GM21515 (cell line): ENCODE measurements at regions not wholly inside any gene's neighbourhood (a gene's known extent, or its start where the extent isn't known, plus 50 kb on each side); places are given as distances from the start of the nearest gene placed in this dataset.
"Not testable (repeated sequence)": the region's sequence is repeated elsewhere in the genome, so short reads cannot be mapped to it uniquely, and the experiment has no call there.

Experiments
- ATAC-seq: cut with Tn5 transposase; IDR thresholded peaks from one replicate; pipeline ENCODE4 v1.9.1; 2021; ENCODE audit not compliant: unreplicated experiment

DNA sequence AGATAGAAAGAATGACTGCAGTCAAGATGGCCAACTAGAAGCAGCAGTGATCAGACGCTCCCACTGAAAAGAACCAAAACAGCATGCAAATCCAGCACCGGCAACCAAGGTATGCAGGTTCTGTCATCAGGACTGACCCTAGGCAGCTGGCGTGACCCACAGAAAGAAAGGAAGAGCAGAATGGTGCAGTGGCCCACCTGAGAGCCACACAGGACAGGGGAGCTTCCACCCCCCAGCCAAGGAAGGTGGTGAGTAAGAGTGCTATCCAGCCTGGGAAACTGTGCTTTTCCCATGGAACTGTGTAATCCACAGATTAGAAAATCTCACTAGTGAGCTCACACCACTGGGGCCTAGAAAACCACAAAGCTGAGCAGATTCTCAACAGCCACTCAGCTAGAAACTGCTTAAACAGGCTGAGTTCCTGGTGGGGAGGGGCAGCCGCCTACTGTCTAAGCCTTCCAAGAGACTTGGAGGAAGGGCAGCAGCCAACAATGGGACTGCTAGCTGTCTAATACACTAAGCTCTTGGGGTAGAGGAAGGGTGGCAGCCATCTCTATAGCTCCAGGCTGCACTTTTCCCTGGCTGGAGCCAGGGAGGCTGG is 127.9 kb downstream of the EVA1A start:
- peak; percentile 86 for ATAC-seq

DNA sequence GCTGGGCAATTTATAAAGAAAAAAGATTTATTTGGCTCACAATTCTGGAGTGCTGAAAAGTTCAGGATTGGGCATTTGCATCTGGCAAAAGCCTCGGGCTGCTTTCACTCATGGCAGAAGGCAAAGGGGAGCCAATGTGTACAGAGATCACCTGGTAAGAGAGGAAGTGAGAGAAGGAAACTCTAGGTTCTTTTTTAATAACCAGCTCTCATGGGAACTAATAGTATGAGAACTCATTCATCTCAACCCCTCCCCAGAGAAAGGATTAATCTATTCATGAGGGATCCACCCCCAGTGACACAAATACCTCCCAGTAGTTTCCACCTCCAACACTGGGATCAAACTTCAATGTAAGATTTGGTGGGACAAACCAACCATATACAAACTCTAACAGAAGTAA is 129.0 kb downstream of the EVA1A start:
- peak; percentile 67 for ATAC-seq

DNA sequence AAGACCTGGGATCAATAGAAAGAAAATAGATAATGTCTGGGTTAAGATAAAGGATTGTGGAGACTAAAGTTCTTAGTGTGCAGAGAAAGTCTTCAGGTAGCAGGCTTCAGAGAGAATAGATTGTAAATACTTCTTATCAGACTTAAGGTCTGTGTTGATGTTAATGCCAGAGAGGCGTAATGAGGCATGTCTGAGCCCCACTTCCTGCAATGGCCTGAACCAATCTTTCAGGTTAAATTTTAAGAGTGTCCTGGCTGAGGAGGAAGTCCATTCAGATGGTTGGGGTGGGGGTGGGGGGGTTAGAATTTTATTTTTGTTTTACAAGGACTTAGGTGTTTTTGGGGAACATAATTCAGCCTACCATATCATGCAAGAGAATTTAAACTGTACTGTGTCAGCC is 129.5 kb downstream of the EVA1A start:
- ATAC-seq = no peak

DNA sequence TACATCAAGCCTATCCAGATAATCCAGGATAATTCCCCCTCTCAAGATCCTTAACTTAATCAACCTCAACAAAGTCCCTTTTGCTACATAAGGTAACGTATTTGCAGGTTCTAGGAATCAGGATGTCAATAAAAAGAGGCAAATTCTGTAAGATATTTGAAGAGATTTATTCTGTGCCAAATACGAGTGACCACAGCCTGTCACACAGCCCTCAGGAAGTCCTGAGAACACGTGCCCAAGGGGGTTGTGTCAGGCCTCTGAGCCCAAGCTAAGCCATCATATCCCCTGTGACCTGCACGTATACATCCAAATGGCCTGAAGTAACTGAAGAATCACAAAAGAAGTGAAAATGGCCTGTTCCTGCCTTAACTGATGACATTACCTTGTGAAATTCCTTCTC is 130.3 kb downstream of the EVA1A start:
- ATAC-seq = not testable (repeated sequence)

DNA sequence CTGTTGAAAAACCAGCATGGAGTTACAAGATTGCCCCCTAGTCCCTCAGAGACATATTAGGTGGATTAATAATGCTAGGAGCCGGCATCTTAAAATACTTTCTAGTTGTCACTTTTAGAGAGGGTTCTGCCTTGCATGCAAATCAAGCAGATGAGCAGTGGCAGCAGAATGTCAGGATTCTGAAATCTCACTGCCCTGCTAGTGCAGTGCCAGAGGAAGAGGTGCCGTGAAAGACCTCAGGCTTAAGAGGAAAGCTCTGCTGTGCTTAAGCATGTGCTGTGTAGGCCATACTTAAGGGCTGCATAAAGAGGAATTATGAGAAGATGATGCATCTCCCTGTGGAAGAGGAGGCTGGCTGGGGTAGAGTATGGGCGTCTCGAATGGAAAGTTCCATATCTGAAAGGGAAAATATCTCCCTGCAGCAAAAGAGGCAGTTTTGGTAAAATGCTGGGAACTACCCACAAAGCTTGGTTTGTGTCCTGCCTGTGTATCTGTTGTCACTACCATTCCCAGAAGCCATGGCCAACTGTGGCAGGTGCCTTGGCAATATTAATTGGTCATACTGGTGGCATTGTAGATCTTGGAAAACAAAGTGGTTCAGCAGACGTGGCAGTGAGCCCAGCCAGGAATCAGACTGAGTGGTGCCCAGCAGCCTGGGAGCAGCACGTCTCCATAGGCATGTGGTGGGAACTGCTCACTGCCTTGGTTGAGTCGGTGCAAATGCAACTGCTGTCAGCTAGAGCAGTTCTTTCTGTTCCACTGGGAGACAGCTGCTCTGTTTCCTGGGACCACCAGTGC is 131.9 kb downstream of the EVA1A start:
- ATAC-seq = no peak

DNA sequence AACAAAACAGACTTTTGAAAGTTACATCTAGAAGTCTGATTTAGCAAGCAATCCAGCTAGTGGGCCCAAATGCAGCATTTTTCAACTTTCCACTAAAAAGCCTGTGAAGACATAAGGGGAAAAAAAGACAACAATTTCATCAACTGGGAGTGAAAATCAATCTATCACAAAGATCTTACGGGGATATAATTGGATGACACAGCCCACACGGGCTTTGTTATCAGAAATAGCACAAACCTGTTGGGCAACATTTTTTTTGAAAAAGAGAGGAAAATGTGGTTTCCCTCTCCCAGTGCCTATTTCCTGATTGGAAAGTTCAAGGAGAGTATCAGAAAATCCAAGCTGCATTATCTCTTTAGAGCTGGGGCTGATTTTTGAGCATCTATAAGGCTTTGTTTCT is 132.7 kb downstream of the EVA1A start:
- ATAC-seq = no peak

DNA sequence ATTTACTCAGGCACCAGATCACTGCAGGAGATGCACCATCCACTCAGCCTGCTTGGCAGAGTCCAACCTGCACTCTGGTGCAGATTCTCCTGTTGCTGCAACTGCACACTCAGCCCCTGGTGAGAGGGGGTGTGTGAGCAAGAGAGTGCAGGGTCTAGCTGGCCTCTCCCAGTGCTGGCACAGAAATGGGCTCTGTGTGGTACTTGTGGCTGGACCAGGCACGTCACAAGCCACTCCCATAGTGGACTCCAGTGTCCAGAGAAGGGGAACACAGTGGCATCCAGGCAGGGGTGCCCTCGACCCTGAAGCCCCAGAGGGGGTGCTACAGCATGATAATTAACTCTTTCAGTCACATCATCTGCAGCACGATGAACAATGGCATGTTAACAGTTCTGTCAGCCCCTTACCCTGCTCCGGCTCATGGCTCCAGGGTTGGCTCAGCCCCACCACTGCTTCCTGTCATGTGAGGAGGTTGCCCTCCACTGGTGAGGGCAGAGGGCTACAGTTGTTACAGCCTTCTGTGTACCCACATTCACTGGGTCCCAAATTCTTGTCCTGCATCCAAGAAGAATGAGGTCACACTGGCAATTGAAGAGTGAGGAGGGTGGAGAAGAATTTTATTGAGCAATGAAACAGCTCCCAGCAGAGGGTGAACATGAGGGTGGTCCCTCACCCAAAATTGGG is 135.7 kb downstream of the EVA1A start:
- no peak for ATAC-seq

DNA sequence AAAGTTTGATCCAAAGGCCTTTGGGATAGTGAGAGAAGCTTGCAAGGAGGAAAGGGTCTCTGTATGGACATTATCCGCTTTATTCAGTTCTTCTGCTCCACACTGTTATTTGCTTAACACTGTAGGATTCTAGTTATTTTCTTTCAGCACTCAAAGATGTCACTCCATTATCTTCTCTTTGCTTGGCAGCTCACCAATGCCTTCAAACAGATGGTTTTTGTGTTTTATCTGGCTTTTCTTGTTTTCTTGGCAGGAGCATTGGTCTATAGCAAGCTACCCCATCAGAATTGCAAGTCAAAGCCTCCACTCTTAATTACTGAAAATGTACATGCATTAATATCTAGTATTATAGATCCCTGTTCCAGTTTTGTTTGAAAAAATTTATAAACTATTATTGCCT is 138.8 kb downstream of the EVA1A start:
- ATAC-seq = no peak

DNA sequence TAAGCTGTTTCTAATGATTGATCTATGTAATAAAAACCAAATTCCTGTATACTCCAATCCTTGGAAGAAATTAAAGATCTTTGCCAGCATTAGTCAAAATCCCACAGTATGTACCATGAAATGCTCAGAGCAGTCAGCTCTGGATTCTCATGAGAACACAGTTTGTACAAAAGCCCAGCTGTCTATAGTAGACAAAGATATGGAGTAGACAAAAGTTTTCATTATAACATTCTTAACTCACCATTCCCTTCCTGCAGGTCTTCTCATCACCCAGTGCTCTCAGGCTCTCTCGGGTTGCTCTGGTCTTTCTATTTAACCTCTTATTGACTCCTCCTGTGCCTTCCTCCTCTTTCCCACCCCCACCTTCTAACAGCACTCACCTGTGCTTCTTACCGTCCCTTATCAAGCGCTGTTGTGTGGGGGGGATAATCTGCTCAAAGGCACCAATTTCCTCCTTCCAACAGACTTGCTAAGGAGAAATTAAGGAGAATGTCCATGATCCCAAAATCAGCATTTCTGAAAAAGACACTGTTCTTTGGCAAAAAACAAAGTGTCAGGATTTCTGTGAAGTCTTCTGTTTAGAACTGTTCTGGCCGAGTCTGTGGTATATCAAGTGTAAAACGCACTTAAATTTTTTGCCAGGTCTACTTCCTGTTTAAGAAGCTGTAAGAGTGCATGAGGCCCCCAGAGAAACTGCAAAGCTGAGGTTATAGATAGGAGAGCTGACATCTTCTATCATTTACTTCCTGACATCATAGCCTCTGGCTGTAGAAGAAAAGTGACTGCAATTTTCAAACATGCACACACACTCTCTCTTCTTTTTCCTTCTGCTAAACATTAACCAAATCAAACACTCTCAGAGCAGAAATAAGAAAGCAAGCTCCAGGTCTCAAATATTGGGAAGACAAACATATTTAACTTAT is 144.1 kb downstream of the EVA1A start:
- ATAC-seq = no peak

DNA sequence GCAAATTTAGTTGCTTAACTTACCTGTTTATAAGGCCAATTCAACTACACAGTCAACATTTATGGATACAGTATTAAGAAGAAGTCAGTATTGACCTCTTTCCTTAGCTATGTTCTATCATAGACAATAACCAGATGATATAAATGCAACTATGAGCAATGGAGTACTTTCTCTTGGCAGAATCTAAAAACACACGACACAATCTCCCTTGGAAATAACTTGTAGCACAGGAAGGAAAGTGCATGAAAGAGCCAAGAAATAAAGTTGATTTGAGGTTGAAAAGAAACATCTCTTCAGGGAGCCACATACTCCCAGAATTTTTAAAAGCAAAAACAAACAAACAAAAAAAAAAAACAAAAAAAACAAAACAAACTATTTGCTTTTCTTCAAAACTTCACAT is 145.0 kb downstream of the EVA1A start:
- no peak for ATAC-seq

DNA sequence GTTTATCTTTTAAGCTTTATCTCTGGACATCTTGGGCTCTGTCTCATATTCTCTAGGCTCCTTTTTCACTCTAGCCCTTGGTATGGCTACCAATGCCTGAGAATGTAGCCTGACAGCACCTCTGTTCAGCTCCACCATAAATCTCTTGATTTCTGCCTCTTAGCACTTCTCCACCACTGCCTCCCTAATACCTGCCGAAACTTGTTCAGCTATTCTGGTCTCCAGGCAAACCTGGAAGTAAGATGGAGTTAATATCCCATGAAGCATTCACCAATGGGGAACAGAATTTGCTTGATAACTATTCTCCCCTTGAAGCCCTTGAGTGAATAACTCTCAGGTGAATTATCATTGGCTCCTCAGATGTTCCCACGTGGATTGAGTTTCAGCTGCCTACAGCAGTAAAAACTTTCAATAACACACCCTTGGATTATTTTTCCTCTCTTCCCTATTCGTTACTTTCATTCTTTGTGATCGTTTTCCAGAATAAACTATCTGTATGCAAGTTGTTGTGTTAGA is 145.6 kb downstream of the EVA1A start:
- no peak for ATAC-seq

DNA sequence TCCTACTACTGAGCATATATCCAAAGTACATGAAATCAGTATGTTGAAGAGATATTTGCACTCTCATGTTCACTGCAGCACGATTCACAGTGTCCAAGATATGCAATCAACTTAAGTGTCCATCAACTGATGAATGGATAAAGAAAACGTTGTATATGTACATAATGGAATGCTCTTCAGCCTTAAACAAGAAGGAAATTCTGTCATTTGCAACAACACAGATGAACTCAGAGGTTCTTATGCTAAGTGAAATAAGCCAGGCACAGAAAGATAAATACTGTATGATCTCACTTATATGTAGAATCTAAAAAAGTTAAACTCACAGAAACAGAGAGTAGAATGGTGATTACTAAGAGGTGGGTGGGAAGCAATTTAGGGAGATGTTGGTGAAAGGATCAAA is 149.2 kb downstream of the EVA1A start:
- ATAC-seq = no peak

DNA sequence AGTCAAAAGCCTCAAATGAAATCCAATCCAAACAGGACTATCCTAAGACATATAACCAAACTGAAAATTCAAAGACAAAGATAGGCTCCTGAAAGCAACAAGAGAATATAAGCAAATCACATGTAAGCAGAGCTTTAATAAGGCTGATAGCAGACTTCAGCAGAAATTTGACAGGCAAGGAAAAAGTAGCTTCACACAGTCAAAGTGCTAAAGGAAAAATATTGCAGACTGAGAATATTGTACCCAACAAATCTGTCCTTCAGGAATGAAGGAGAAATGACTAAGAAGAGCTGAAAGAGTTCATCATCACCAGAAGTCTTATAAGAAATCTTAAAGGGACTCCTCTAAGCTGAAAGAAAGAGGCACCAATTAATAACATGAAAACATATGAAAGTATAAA is 150.0 kb downstream of the EVA1A start:
- ATAC-seq = no peak

DNA sequence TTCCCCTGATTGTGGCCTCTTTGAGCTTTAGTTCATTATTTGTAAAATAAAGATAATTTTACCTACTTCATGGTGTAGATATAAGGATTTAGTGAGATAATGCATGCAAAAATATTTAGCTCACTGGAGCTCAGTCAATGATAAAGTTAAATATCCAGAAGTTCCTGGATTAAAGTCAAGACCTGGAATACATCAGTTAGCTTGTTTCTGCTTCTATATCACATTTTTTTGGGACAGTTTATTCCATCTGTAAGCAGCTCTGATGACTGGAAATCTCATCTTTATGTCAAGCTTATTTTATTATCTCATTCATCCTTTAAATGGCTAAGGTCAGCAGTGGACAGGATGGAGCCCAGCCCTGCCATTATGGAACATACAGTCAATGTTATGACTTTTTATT is 152.0 kb downstream of the EVA1A start:
- no peak for ATAC-seq

DNA sequence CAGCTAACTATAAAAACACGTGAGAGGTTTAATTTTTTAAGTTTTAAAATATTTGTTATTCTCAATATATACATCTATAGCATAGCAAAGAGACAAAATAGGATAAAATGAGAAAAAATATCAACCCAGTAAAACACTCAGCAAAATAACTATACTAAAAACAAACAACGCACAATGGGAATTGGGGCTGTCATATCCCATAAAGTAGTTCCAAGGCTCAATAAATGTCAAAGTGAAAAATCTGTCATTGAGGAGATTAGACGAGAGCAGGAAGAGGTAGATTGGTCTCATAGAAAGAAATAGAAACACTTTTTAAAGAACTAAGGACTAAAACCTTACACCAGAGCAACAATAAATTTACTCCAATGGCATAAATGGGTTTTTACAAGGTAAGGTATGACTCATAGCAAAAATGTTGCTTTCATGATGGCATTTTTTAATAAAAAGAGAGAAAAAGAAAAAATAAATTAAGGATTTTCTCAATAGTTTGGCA is 153.7 kb downstream of the EVA1A start:
- no peak for ATAC-seq

DNA sequence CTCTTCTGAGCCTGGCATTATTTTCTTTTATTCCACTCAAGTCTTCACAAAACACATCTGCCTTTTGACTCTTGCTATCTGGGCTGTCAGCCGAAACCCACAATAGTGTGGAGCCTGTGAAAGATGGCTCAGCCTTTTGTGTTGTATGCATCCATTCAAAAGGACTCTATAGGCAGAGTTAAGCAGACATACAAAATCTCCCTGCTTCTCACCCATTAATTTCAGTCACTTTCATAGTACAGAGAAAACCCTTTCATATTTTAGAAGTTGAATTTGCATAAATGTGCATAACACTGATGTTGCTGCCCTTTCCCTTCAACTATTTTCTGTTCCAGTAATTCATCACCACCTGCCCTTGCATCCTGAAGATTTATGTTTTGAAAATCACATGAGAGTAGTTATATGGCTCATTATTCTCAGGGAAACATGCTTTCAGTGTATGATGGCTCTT is 154.6 kb downstream of the EVA1A start:
- no peak for ATAC-seq

DNA sequence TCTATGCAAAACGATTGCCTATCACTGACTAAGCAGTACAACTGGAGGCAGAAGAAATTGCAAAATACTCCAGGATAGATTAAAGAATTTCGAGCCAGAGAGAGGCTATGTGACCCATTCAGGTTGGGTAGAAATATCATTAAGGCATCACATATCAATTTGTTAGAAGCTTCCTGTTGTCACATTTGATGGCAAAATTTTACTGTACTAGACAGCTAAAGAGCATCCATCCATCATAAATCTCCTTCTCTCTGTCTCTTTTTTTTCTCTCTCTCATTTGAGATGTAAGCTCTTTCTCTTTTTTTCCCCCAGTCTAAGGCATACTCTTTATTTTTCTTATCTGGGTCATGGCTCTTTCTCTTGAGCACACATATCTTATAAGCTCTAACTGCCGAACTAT is 155.7 kb downstream of the EVA1A start:
- ATAC-seq = no peak

DNA sequence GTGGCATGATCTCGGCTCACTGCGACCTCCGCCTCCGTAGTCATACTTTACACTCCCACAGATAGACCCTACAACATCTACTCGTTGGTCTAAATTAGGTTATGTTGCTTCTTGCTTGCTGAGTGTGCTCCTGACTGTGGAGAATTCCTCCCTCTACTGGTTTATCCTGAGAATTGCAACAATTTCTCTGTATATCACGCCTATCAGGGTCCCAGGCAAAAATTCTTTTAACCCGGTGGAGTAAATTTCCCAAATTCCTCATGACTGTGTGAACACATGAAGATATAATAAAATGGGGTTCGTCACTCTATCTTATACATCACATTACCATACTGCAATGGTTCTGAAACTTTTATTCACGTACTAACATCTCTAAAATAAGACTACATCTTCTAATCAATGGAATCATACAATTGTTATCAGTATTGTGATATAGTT is 156.7 kb downstream of the EVA1A start:
- ATAC-seq = peak; percentile 83

DNA sequence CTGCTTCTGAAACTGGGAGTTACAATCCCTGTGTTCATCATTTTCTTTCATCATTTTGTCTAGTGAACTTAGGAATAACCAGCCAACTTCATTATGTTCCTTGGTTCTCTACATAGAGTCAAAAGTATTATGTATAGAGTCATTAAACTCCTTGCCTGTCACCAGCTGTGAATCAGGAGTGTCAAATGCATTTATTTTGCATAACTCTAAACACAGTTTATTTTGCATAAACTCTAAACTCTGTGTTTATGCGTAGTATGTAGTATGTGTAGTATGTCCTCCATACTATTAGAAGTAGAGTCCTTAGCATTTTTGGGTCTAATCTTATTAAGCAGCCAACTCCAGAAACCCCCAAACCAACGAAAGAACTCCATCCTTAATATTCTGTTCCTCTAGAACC is 164.4 kb downstream of the EVA1A start:
- no peak for ATAC-seq

DNA sequence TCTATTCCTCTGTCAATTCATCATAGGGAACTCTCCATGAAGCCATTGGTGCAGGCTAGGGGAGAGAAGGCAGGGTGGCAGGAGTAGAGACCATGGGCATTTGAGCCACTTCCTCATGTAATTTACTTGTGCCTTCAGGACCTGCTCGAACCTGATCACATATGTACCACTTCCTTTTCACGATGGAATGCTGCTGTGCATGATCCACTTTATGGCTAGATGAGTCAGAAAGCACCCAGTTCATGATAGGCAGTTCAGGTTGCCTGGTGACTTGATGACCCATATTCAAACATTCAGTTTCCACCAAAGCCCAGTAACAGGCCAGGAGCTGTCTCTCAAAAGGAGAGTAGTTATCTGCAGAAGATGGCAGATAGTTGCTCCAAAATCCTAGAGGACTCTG is 166.0 kb downstream of the EVA1A start:
- ATAC-seq = not testable (repeated sequence)

DNA sequence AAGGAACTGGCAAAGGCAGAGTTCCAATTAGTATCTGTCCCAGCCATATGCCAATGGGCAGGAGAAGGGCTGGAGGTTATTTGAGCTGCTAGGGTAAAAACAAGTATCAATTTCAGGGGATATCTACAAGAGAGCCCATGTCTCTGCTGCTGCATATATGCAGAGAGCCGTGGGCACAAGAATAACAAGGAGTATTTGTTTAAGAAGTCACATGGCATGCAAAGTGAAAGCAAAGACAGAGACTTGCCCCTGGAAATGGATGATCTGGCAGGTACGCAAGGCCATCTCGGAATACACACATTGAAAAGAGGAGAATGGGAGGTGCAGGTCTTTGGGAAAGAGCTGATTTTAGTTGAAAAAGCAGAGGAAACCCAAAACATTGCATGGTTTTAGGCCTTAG is 170.6 kb downstream of the EVA1A start:
- no peak for ATAC-seq
